PC-3 (cell line): ENCODE measurements at regions not wholly inside any gene's neighbourhood (a gene's known extent, or its start where the extent isn't known, plus 50 kb on each side); places are given as distances from the start of the nearest gene placed in this dataset.

ENCODE experiments used
- CTCF ChIP-seq: fragments of 300-600 bp; sonication (generic); conservative IDR thresholded peaks from 2 replicates; pipeline ENCODE4 v1.5.1; 2017; ENCODE audit warnings: antibody characterized with exemption, low read depth, mild to moderate bottlenecking, low read length
- EZH2 ChIP-seq: fragments of 300-600 bp; sonication (generic); IDR thresholded peaks from one replicate; pipeline ENCODE4 v1.6.1; 2017; ENCODE audit warnings: antibody characterized with exemption, mild to moderate bottlenecking, low read length; ENCODE audit not compliant: unreplicated experiment

GRCh38 chr2:59662127-59662861, 891.2 kb downstream of the BCL11A start:
- no peak for TF ChIP-seq EZH2
- no peak for TF ChIP-seq CTCF
